DOHH2 (cell line): ENCODE measurements at regions not wholly inside any gene's neighbourhood (a gene's known extent, or its start where the extent isn't known, plus 50 kb on each side); places are given as distances from the start of the nearest gene placed in this dataset.

Experiments used
- H3F3A ChIP-seq: fragments of 200-600 bp; sonication (generic), shearing (Covaris generic); 2 replicates; pipeline ENCODE4 v1.6.0; 2016; ENCODE audit warnings: antibody characterized with exemption, mild to moderate bottlenecking; ENCODE audit not compliant: control insufficient read depth, insufficient read depth
- H3K27ac ChIP-seq: fragments of 200-600 bp; sonication (generic); 2 replicates; pipeline ENCODE4 v1.5.1; 2014; ENCODE audit warnings: low read depth, mild to moderate bottlenecking, low read length, moderate library complexity
- H3K27me3 ChIP-seq: fragments of 200-600 bp; sonication (generic); 2 replicates; pipeline ENCODE4 v1.6.1; 2014; ENCODE audit warnings: mild to moderate bottlenecking, low read length, mixed read lengths; ENCODE audit not compliant: control insufficient read depth
- H3K36me3 ChIP-seq: fragments of 200-600 bp; sonication (generic); 2 replicates; pipeline ENCODE4 v1.6.1; 2014; ENCODE audit warnings: mild to moderate bottlenecking, low read length, moderate library complexity, mixed read lengths; ENCODE audit not compliant: control insufficient read depth
- H3K4me1 ChIP-seq: fragments of 200-600 bp; sonication (generic); 2 replicates; pipeline ENCODE4 v1.6.1; 2014; ENCODE audit warnings: mild to moderate bottlenecking, low read length, mixed read lengths; ENCODE audit not compliant: control insufficient read depth
- H3K4me2 ChIP-seq: fragments of 200-600 bp; sonication (generic); 2 replicates; pipeline ENCODE4 v1.6.0; 2014; ENCODE audit warnings: mild to moderate bottlenecking, low read length, moderate library complexity
- H3K4me3 ChIP-seq: fragments of 200-600 bp; sonication (generic); 2 replicates; pipeline ENCODE4 v1.5.1; 2014; ENCODE audit warnings: mild to moderate bottlenecking, low read length, mixed read lengths
- H3K79me2 ChIP-seq: fragments of 200-600 bp; sonication (generic); 2 replicates; pipeline ENCODE4 v1.6.1; 2014; ENCODE audit warnings: mild to moderate bottlenecking, low read length, mixed read lengths; ENCODE audit not compliant: control insufficient read depth
- H3K9me2 ChIP-seq: fragments of 200-600 bp; sonication (generic); replicated peaks from 2 replicates; pipeline ENCODE4 v1.6.1; 2014; ENCODE audit warnings: mild to moderate bottlenecking, low read length, mixed read lengths; ENCODE audit not compliant: control insufficient read depth
- H3K9me3 ChIP-seq: fragments of 200-600 bp; sonication (generic); 2 replicates; pipeline ENCODE4 v1.6.1; 2014; ENCODE audit warnings: antibody characterized with exemption, low read length, mixed read lengths; ENCODE audit not compliant: control insufficient read depth, insufficient read depth
- H4K20me1 ChIP-seq: fragments of 200-600 bp; sonication (generic); 2 replicates; pipeline ENCODE4 v1.6.0; 2014; ENCODE audit warnings: low read depth, mild to moderate bottlenecking, antibody characterized with exemption, low read length, moderate library complexity; ENCODE audit not compliant: control insufficient read depth, insufficient read depth
- CTCF ChIP-seq: fragments of 200-600 bp; sonication (generic); IDR thresholded peaks from one replicate; pipeline ENCODE4 v1.5.1; 2014; ENCODE audit warnings: antibody characterized with exemption, mild to moderate bottlenecking, low read depth, low read length; ENCODE audit not compliant: poor library complexity, severe bottlenecking
- EZH2phosphoT487 ChIP-seq: fragments of 200-600 bp; sonication (generic); IDR thresholded peaks from 2 replicates; pipeline ENCODE4 v1.6.1; 2017; ENCODE audit warnings: borderline replicate concordance, mild to moderate bottlenecking, antibody characterized with exemption, low read length, moderate library complexity, mixed read lengths

- Histone ChIP-seq H4K20me1 (no peaks in the 10 kb centered on the region), H3K9me2 (no peaks in the 10 kb centered on the region), H3K27ac (no peak overlapping the region), H3K4me1 (no peaks in the 10 kb centered on the region), H3K9me3 (no peaks in the 10 kb centered on the region), H3K27me3 (peaks cover 9% of the 10 kb centered on the region; the same call in 1 of the 2 replicates), H3K4me3 (no peak overlapping the region), H3F3A (no peaks in the 10 kb centered on the region), H3K79me2 (no peaks in the 10 kb centered on the region), H3K36me3 (no peaks in the 10 kb centered on the region), H3K4me2 (no peak overlapping the region)
- no peak for TF ChIP-seq CTCF
These were observed 135.4 kb downstream of the KIF20B start for GRCh38 chr10:89836840-89837164.

DNA sequence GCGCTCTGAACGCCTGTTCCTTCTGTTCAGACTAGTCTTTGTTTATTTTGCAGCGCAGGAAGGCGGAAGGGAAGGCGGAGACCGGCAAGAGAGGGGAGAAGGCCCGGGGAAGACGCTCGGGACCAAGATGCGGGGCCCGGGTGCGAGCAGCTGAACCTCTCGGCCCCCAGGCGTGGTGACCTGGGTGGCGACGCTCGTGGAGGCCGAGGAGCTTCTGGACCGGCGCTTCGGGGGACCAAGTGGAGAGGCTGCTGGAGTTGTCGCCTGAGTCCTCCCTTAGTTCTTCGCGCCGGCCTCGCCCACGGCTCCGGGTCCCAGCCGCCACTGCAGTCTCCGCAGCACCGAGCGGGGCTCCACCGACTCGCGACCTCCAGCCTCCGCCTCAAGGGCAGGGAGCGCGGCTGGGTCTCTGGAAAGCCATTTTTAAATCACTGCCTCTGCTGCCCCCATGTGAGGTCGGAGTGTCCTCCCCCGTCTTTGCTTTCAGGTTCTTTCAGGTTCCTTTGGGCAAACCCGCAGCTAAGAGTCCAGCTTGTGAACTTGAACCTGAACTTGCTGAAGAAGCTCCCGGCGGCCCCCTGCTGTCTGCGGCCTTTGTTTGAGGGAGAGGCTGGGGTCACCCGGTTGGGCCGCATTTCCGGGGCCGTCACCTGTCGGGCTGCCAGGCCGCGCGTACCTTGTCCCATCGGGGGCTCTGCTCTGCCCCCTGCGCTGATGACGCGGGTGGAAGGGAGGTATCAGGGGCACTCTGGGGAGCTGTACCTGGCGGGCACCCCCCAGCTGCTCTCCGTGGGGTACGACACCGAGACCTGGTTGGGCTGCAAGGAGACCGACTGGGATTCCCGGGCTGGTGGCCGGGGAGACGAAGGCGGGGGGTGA is 136.0 kb downstream of the KIF20B start:
- Histone ChIP-seq H3K27me3 (peaks cover 9% of the 10 kb centered on the region; the same call in 1 of the 2 replicates), H3K4me3 (no peak overlapping the region), H3K79me2 (no peaks in the 10 kb centered on the region), H3K4me2 (no peak overlapping the region), H3K4me1 (no peaks in the 10 kb centered on the region), H4K20me1 (no peaks in the 10 kb centered on the region), H3K9me3 (no peaks in the 10 kb centered on the region), H3F3A (no peaks in the 10 kb centered on the region), H3K27ac (no peak overlapping the region), H3K9me2 (no peaks in the 10 kb centered on the region), H3K36me3 (no peaks in the 10 kb centered on the region)
- TF ChIP-seq EZH2phosphoT487: no peak
- TF ChIP-seq CTCF: no peak

DNA sequence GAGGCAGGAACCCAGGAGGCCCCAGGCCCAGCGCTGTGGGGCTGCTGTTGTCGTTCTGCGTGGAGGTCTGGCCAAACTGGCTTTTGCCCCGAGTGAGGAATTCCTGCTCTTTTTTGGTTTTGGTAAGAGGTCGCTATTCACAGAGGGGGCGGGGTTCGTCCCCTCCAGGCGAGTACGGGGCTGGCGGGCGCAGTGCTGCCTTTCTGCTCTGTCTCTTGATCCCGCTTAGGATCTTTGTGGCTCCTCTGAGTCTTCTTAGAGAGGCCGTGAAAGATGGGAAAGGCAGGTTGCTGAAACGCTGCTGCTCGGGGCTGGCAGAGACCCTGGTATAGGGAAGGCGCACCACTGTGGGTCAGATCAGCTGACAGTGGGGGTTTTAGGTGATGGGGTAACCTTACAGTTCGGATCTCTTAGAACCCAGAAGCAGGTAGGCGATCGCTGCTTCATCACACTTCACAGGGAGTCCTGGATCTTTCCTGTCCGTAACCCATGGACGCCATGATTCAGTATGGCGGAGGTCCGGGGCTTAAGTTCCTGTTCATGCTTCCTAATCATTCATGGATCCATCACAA is 136.7 kb downstream of the KIF20B start:
- H4K20me1 ChIP-seq: no peaks in the 10 kb centered on the region
- no peak overlapping the region for H3K4me2 ChIP-seq
- H3K27ac ChIP-seq: no peak overlapping the region
- no peaks in the 10 kb centered on the region for H3K79me2 ChIP-seq
- H3K36me3 ChIP-seq: no peaks in the 10 kb centered on the region
- H3K9me3 ChIP-seq: no peaks in the 10 kb centered on the region
- H3K4me1 ChIP-seq: no peaks in the 10 kb centered on the region
- H3K9me2 ChIP-seq: no peaks in the 10 kb centered on the region
- H3K27me3 ChIP-seq: peaks cover 9% of the 10 kb centered on the region; the same call in 1 of the 2 replicates
- H3F3A ChIP-seq: no peaks in the 10 kb centered on the region
- TF ChIP-seq EZH2phosphoT487 (no peak), CTCF (no peak)
- H3K4me3 ChIP-seq: no peak overlapping the region
